ENCODE measurements at regions not wholly inside any gene's neighbourhood (a gene's known extent, or its start where the extent isn't known, plus 50 kb on each side); places are given as distances from the start of the nearest gene placed in this dataset.

- H3K4me1 ChIP-seq (ENCODE audit: control insufficient read depth, extremely low read depth, insufficient read depth, low read length) = peaks cover 90% of the 10 kb centered on the region
- dilution Hi-C loops (cut with MboI; ENCODE audit: extremely low pct_ligation_motif_present, low sequenced_read_pairs) = no loop called here
- no peaks in the 10 kb centered on the region for H3K9me1 ChIP-seq (ENCODE audit: control insufficient read depth, extremely low read depth, insufficient read depth, low read length)
- peak; percentile 95 for FAIRE-seq
- peak overlapping the region; percentile 84 for H3K4me2 ChIP-seq (ENCODE audit: control insufficient read depth, extremely low read depth, insufficient read depth, low read depth, low read length)
- DNase-seq (ENCODE audit: low read depth, low spot score) = peak; percentile 69
- H3K9ac ChIP-seq (ENCODE audit: control insufficient read depth, extremely low read depth, insufficient read depth, low read length) = peak overlapping the region; percentile 66
- no peaks in the 10 kb centered on the region for H4K20me1 ChIP-seq (ENCODE audit: control insufficient read depth, extremely low read depth, insufficient read depth, low read length)
- H2AFZ ChIP-seq (ENCODE audit: control insufficient read depth, low read length) = no peak overlapping the region
- H3K9me3 ChIP-seq (ENCODE audit: control insufficient read depth, low read depth, low read length) = no peaks in the 10 kb centered on the region
- peak overlapping the region; percentile 95 for H3K27ac ChIP-seq (ENCODE audit: control insufficient read depth, insufficient read depth, low read length)
- no peaks in the 10 kb centered on the region for H3K36me3 ChIP-seq (ENCODE audit: control insufficient read depth in 2 of 2, extremely low read depth in 1 of 2, insufficient read depth in 2 of 2, low read length in 2 of 2)
- H3K27me3 ChIP-seq (ENCODE audit: control insufficient read depth, extremely low read depth, insufficient read depth, low read length) = no peaks in the 10 kb centered on the region
- peaks cover 5% of the 10 kb centered on the region for H3K79me2 ChIP-seq (ENCODE audit: control insufficient read depth, insufficient read depth, low read length)
- TF ChIP-seq EZH2 (IDR thresholded peaks at IDR 0.05; ENCODE audit: low read length) = no peak
- TF ChIP-seq, protein P1, sequence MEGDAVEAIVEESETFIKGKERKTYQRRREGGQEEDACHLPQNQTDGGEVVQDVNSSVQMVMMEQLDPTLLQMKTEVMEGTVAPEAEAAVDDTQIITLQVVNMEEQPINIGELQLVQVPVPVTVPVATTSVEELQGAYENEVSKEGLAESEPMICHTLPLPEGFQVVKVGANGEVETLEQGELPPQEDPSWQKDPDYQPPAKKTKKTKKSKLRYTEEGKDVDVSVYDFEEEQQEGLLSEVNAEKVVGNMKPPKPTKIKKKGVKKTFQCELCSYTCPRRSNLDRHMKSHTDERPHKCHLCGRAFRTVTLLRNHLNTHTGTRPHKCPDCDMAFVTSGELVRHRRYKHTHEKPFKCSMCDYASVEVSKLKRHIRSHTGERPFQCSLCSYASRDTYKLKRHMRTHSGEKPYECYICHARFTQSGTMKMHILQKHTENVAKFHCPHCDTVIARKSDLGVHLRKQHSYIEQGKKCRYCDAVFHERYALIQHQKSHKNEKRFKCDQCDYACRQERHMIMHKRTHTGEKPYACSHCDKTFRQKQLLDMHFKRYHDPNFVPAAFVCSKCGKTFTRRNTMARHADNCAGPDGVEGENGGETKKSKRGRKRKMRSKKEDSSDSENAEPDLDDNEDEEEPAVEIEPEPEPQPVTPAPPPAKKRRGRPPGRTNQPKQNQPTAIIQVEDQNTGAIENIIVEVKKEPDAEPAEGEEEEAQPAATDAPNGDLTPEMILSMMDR (optimal IDR thresholded peaks at IDR 0.05 in 1 of 3, IDR thresholded peaks at IDR 0.05 in 1 of 3, conservative IDR thresholded peaks at IDR 0.05 in 1 of 3; ENCODE audit: extremely low read depth in 1 of 3, insufficient read depth in 2 of 3, low read length in 3 of 3) = no peak
- H3K4me3 ChIP-seq (ENCODE audit: control insufficient read depth in 2 of 3, extremely low read depth in 1 of 3, insufficient read depth in 2 of 3, low read depth in 1 of 3, low read length in 3 of 3) = peak overlapping the region in 1 of 3 experiments; percentile 11
Measured at GRCh38 chr9:21681641-21682040, 120.8 kb upstream of the MTAP start.

GRCh38 chr9:21682381-21682780 lies 120.1 kb upstream of the MTAP start:
- TF ChIP-seq, protein P1 (optimal IDR thresholded peaks at IDR 0.05 in 1 of 3, IDR thresholded peaks at IDR 0.05 in 1 of 3, conservative IDR thresholded peaks at IDR 0.05 in 1 of 3; ENCODE audit: extremely low read depth in 1 of 3, insufficient read depth in 2 of 3, low read length in 3 of 3) = no peak
- no peak for TF ChIP-seq EZH2 (IDR thresholded peaks at IDR 0.05; ENCODE audit: low read length)
- FAIRE-seq (no peak), DNase-seq (ENCODE audit: low read depth, low spot score) (no peak)
- H2AFZ ChIP-seq (ENCODE audit: control insufficient read depth, low read length) = no peak overlapping the region
- no peaks in the 10 kb centered on the region for H3K36me3 ChIP-seq (ENCODE audit: control insufficient read depth in 2 of 2, extremely low read depth in 1 of 2, insufficient read depth in 2 of 2, low read length in 2 of 2)
- H3K9ac ChIP-seq (ENCODE audit: control insufficient read depth, extremely low read depth, insufficient read depth, low read length) = peak overlapping the region; percentile 66
- no peaks in the 10 kb centered on the region for H4K20me1 ChIP-seq (ENCODE audit: control insufficient read depth, extremely low read depth, insufficient read depth, low read length)
- no peaks in the 10 kb centered on the region for H3K9me1 ChIP-seq (ENCODE audit: control insufficient read depth, extremely low read depth, insufficient read depth, low read length)
- peak overlapping the region; percentile 95 for H3K27ac ChIP-seq (ENCODE audit: control insufficient read depth, insufficient read depth, low read length)
- no peaks in the 10 kb centered on the region for H3K9me3 ChIP-seq (ENCODE audit: control insufficient read depth, low read depth, low read length)
- H3K27me3 ChIP-seq (ENCODE audit: control insufficient read depth, extremely low read depth, insufficient read depth, low read length) = no peaks in the 10 kb centered on the region
- dilution Hi-C loops (cut with MboI; ENCODE audit: extremely low pct_ligation_motif_present, low sequenced_read_pairs) = no loop called here
- H3K79me2 ChIP-seq (ENCODE audit: control insufficient read depth, insufficient read depth, low read length) = peaks cover 12% of the 10 kb centered on the region
- peak overlapping the region; percentile 84 for H3K4me2 ChIP-seq (ENCODE audit: control insufficient read depth, extremely low read depth, insufficient read depth, low read depth, low read length)
- H3K4me1 ChIP-seq (ENCODE audit: control insufficient read depth, extremely low read depth, insufficient read depth, low read length) = peaks cover 91% of the 10 kb centered on the region
- peak overlapping the region in 1 of 3 experiments; percentile 1 for H3K4me3 ChIP-seq (ENCODE audit: control insufficient read depth in 2 of 3, extremely low read depth in 1 of 3, insufficient read depth in 2 of 3, low read depth in 1 of 3, low read length in 3 of 3)
